HepG2 (cell line): ENCODE measurements at regions not wholly inside any gene's neighbourhood (a gene's known extent, or its start where the extent isn't known, plus 50 kb on each side); places are given as distances from the start of the nearest gene placed in this dataset.

Experiments
- ATAC-seq: fragments of 200-7000 bp; cut with Tn5 transposase; 3 replicates; pipeline ENCODE4 v1.9.1; 2020; ENCODE audit warnings: mild to moderate bottlenecking, moderate library complexity
- BruUV-seq: library from RNA; stranded (reverse); fragments of 400-500 nt; replicated peaks from 2 replicates; lab custom pipeline; 2021; lab: Mats Ljungman, UMichigan
- CTCF ChIA-PET: fragments of 300-600 bp; formaldehyde crosslinking; extraction: SDS; loops from one replicate; lab custom pipeline; 2021; ENCODE audit warnings: low total read pairs, inconsistent platforms, low intra/inter-chr PET ratio; lab: Yijun Ruan, JAX
- POLR2A ChIA-PET: fragments of 350-600 bp; sonication (Branson Sonifier 250); formaldehyde crosslinking; loops from one replicate; lab custom pipeline; 2020; ENCODE audit warnings: antibody characterized with exemption, inconsistent platforms; lab: Yijun Ruan, JAX
- DNase-seq: peaks from one replicate; pipeline ENCODE4 v3.0.0-alpha.2; 2015; ENCODE audit warnings: low spot score
- FAIRE-seq: peaks from 3 replicates; lab custom pipeline; 2011; peaks lifted over from hg19 to GRCh38; lab: Jason Lieb, UNC
- H2AFZ ChIP-seq: one replicate; pipeline ENCODE4 v1.6.1; 2011; ENCODE audit warnings: low read length, inconsistent platforms
- H3K27ac ChIP-seq: fragments of 300-600 bp; 3 replicates; pipeline ENCODE4 v1.8.0; 2011; ENCODE audit warnings: mixed run types, mild to moderate bottlenecking, mixed read lengths, low read length, inconsistent platforms; ENCODE audit not compliant: insufficient read depth; ENCODE audit errors: extremely low read length
- H3K27me3 ChIP-seq, 2 experiments: fragments of 200-600 bp in 1 of 2; 2 replicates in 1 of 2; 3 replicates in 1 of 2; pipeline versions ENCODE4 v1.6.0 to v1.8.0; 2011; ENCODE audit warnings: low read length in 2 of 2, mild to moderate bottlenecking in 2 of 2, moderate library complexity in 2 of 2, inconsistent platforms in 1 of 2; ENCODE audit not compliant: insufficient read depth in 2 of 2, control insufficient read depth in 1 of 2
- H3K36me3 ChIP-seq, 2 experiments: fragments of 200-600 bp in 1 of 2; replicated peaks in 1 of 2; 2 replicates in 1 of 2; 3 replicates in 1 of 2; pipeline versions ENCODE4 v1.5.1 to v1.8.0; 2011; ENCODE audit warnings: low read length in 2 of 2, inconsistent platforms in 1 of 2; ENCODE audit not compliant: insufficient read depth in 2 of 2, control insufficient read depth in 1 of 2
- H3K4me1 ChIP-seq: 2 replicates; pipeline ENCODE4 v1.5.1; 2012; ENCODE audit warnings: low read length, inconsistent platforms; ENCODE audit not compliant: insufficient read depth
- H3K4me2 ChIP-seq: 2 replicates; pipeline ENCODE4 v1.6.0; 2011; ENCODE audit warnings: low read depth, low read length, inconsistent platforms
- H3K4me3 ChIP-seq, 3 experiments: fragments of 200-600 bp in 1 of 3; sonication (generic), shearing (Covaris generic) in 1 of 3; replicated peaks in 1 of 3; 2 replicates each; pipeline ENCODE4 v1.5.1; 2011 to 2016; ENCODE audit warnings: low read length in 3 of 3, inconsistent platforms in 2 of 3, low read depth in 2 of 3, mild to moderate bottlenecking in 2 of 3, control low read depth in 1 of 3, mixed read lengths in 1 of 3; ENCODE audit not compliant: insufficient read depth in 1 of 3
- H3K79me2 ChIP-seq: one replicate; pipeline ENCODE4 v1.6.1; 2011; ENCODE audit warnings: low read length, inconsistent platforms; ENCODE audit not compliant: insufficient read depth
- H3K9ac ChIP-seq: 2 replicates; pipeline ENCODE4 v1.6.0; 2011; ENCODE audit warnings: mild to moderate bottlenecking, low read depth, low read length, inconsistent platforms; ENCODE audit not compliant: insufficient read depth
- H3K9me3 ChIP-seq: 2 replicates; pipeline ENCODE4 v1.5.1; 2012; ENCODE audit warnings: mild to moderate bottlenecking, low read length
- H4K20me1 ChIP-seq: 2 replicates; pipeline ENCODE4 v1.6.0; 2011; ENCODE audit warnings: inconsistent platforms, mild to moderate bottlenecking, low read length, moderate library complexity; ENCODE audit not compliant: insufficient read depth
- CEBPZ ChIP-seq: IDR thresholded peaks from 2 replicates; pipeline ENCODE4 v1.6.1; 2012; ENCODE audit warnings: low read length, improper control_type of control experiment
- EEA1 ChIP-seq: sonication (generic); formaldehyde crosslinking; IDR thresholded peaks from 2 replicates; pipeline ENCODE4 v1.5.1; 2020; ENCODE audit warnings: mild to moderate bottlenecking, missing genetic modification reagents, borderline replicate concordance
- KDM5B ChIP-seq: sonication (generic); formaldehyde crosslinking; IDR thresholded peaks from 2 replicates; pipeline ENCODE4 v1.4.0; 2020; ENCODE audit warnings: missing genetic modification reagents, mild to moderate bottlenecking, borderline replicate concordance
- NAIF1 ChIP-seq: sonication (generic); formaldehyde crosslinking; IDR thresholded peaks from 2 replicates; pipeline ENCODE4 v1.5.0; 2020; ENCODE audit warnings: mild to moderate bottlenecking, missing genetic modification reagents, borderline replicate concordance
- NFKBIZ ChIP-seq: IDR thresholded peaks from 2 replicates; pipeline ENCODE4 v1.6.1; 2018; ENCODE audit warnings: missing genetic modification reagents, missing compliant biosample characterization
- NR3C1 ChIP-seq: sonication (generic); formaldehyde crosslinking; IDR thresholded peaks from 2 replicates; pipeline ENCODE4 v1.4.0; 2020; ENCODE audit warnings: missing genetic modification reagents
- PITX1 ChIP-seq: sonication (generic); formaldehyde crosslinking; IDR thresholded peaks from 2 replicates; pipeline ENCODE4 v1.5.1; 2020; ENCODE audit warnings: mild to moderate bottlenecking, missing genetic modification reagents
- RFXANK ChIP-seq: IDR thresholded peaks from 2 replicates; pipeline ENCODE4 v1.6.1; 2016
- SIN3B ChIP-seq: fragments of 150-350 bp; IDR thresholded peaks from 2 replicates; pipeline ENCODE4 v1.6.1; 2014; ENCODE audit warnings: low read length
- SIX1 ChIP-seq: sonication (generic); formaldehyde crosslinking; IDR thresholded peaks from 2 replicates; pipeline ENCODE4 v1.4.0; 2020; ENCODE audit warnings: missing genetic modification reagents, borderline replicate concordance
- SMAD9 ChIP-seq: sonication (generic); formaldehyde crosslinking; IDR thresholded peaks from 2 replicates; pipeline ENCODE4 v1.5.1; 2020; ENCODE audit warnings: mild to moderate bottlenecking, missing genetic modification reagents
- ZMAT3 ChIP-seq: sonication (generic); formaldehyde crosslinking; conservative IDR thresholded peaks from 2 replicates; pipeline ENCODE4 v1.7.0; 2021; ENCODE audit warnings: missing genetic modification reagents
- ZNF605 ChIP-seq: sonication (generic); formaldehyde crosslinking; IDR thresholded peaks from 2 replicates; pipeline ENCODE4 v1.8.0; 2022; ENCODE audit warnings: mild to moderate bottlenecking, missing genetic modification reagents
- ZNF75D ChIP-seq: sonication (generic); formaldehyde crosslinking; IDR thresholded peaks from 2 replicates; pipeline ENCODE4 v1.8.1; 2023; ENCODE audit warnings: missing genetic modification reagents, mild to moderate bottlenecking, borderline replicate concordance
- ZNF841 ChIP-seq: sonication (generic); formaldehyde crosslinking; IDR thresholded peaks from 2 replicates; pipeline ENCODE4 v1.8.1; 2023; ENCODE audit warnings: missing genetic modification reagents, borderline replicate concordance
- ZNF879 ChIP-seq: sonication (generic); formaldehyde crosslinking; IDR thresholded peaks from 2 replicates; pipeline ENCODE4 v1.8.1; 2023; ENCODE audit warnings: missing genetic modification reagents
- WGBS: methylation state at CpG from one replicate; pipeline ENCODE4 v1.1.6; 2017; ENCODE audit warnings: low lambda C conversion rate; 5-methylcytosine and 5-hydroxymethylcytosine counted together
- in situ Hi-C: cut with HindIII; loops from 2 replicates; pipeline ENCODE4 v1.10.0; 2017; ENCODE audit warnings: low pct_unique_long_range_greater_than_20kb; ENCODE audit not compliant: extremely low pct_ligation_motif_present
- intact Hi-C: fragments of 100-400 bp; cut with micrococcal nuclease; formaldehyde crosslinking; loops from one replicate; pipeline ENCODE4 v1.10.0; 2022; ENCODE audit not compliant: unreplicated experiment

GRCh38 chr7:63039882-63040281 lies 958.8 kb upstream of the ZNF722 start:
- no peak for FAIRE-seq

More at GRCh38 chr7:63039882-63040281, 958.8 kb upstream of the ZNF722 start:
- Histone ChIP-seq H3K4me3 (no peak overlapping the region), H3K9me3 (peaks cover 96% of the 10 kb centered on the region), H3K9ac (no peak overlapping the region), H3K27me3 (no peaks in the 10 kb centered on the region), H3K79me2 (no peaks in the 10 kb centered on the region), H3K4me2 (no peak overlapping the region), H3K27ac (no peak overlapping the region), H3K36me3 (no peaks in the 10 kb centered on the region), H2AFZ (no peak overlapping the region), H4K20me1 (no peaks in the 10 kb centered on the region), H3K4me1 (no peaks in the 10 kb centered on the region)
- in situ Hi-C loops = no loop called here
- BruUV-seq = no TSS peak
- WGBS = 48% methylated on average over 8 of the region's 8 CpGs
- DNase-seq (no peak), ATAC-seq (no peak)
- ChIA-PET CTCF (no interaction called here), POLR2A (no interaction called here)
- intact Hi-C loops = no loop called here
- TF ChIP-seq RFXANK (no peak), ZNF75D (CRISPR knock-in tag) (no peak), CEBPZ (no peak), SIN3B (no peak), ZNF605 (CRISPR knock-in tag) (no peak), ZMAT3 (CRISPR knock-in tag) (no peak), KDM5B (no peak), ZNF841 (CRISPR knock-in tag) (no peak), PITX1 (CRISPR knock-in tag) (no peak), ZNF879 (CRISPR knock-in tag) (no peak), EEA1 (no peak), NR3C1 (CRISPR knock-in tag) (no peak), NAIF1 (CRISPR knock-in tag) (no peak), SIX1 (no peak), NFKBIZ (no peak), SMAD9 (CRISPR knock-in tag) (no peak)
